Fibroblast of villous mesenchyme (primary cell): ENCODE measurements at regions not wholly inside any gene's neighbourhood (a gene's known extent, or its start where the extent isn't known, plus 50 kb on each side); places are given as distances from the start of the nearest gene placed in this dataset.

Experiments
- DNase-seq: peaks from one replicate; pipeline ENCODE4 v3.0.0-alpha.2; 2010; ENCODE audit warnings: low read depth
- H3K4me3 ChIP-seq: 2 replicates; pipeline ENCODE4 v1.5.1; 2011; ENCODE audit warnings: low read depth, mild to moderate bottlenecking, low read length
- CTCF ChIP-seq: IDR thresholded peaks from 2 replicates; pipeline ENCODE4 v1.5.1; 2012; ENCODE audit warnings: low read depth, mild to moderate bottlenecking, low read length; ENCODE audit not compliant: insufficient read depth

GRCh38 chr5:160935776-160936175, 83.8 kb upstream of the ATP10B start:
- no peak for TF ChIP-seq CTCF
- no peak for DNase-seq

GRCh38 chr5:160931283-160931682, 79.3 kb upstream of the ATP10B start:
- DNase-seq: no peak
- no peak for TF ChIP-seq CTCF
- no peak overlapping the region for H3K4me3 ChIP-seq

More at GRCh38 chr5:160935776-160936175, 83.8 kb upstream of the ATP10B start:
- no peak overlapping the region for H3K4me3 ChIP-seq

- no peak for TF ChIP-seq CTCF
- no peak overlapping the region for H3K4me3 ChIP-seq
- DNase-seq: no peak
Observed at GRCh38 chr5:160930406-160930805, 78.4 kb upstream of the ATP10B start.

GRCh38 chr5:160929906-160930305, 77.9 kb upstream of the ATP10B start:
- TF ChIP-seq CTCF: no peak

GRCh38 chr5:160929360-160929759, 77.3 kb upstream of the ATP10B start:
- no peak for DNase-seq
- TF ChIP-seq CTCF: no peak
- no peak overlapping the region for H3K4me3 ChIP-seq

More at GRCh38 chr5:160929906-160930305, 77.9 kb upstream of the ATP10B start:
- no peak for DNase-seq
- H3K4me3 ChIP-seq: no peak overlapping the region

- DNase-seq: no peak
Observed at GRCh38 chr5:160926428-160926827, 74.4 kb upstream of the ATP10B start.

More at GRCh38 chr5:160926428-160926827, 74.4 kb upstream of the ATP10B start:
- H3K4me3 ChIP-seq: no peak overlapping the region
- TF ChIP-seq CTCF: no peak
